Kidney epithelial cell (primary cell): ENCODE measurements at regions not wholly inside any gene's neighbourhood (a gene's known extent, or its start where the extent isn't known, plus 50 kb on each side); places are given as distances from the start of the nearest gene placed in this dataset.

Experiments used
- DNase-seq: peaks from one replicate; pipeline ENCODE4 v3.0.0-alpha.2; 2010; ENCODE audit warnings: low read depth
- H3K27me3 ChIP-seq: 2 replicates; pipeline ENCODE4 v1.6.0; 2011; ENCODE audit warnings: low read length; ENCODE audit not compliant: control insufficient read depth, insufficient read depth
- H3K36me3 ChIP-seq: 2 replicates; pipeline ENCODE4 v1.5.1; 2011; ENCODE audit warnings: low read length; ENCODE audit not compliant: control insufficient read depth, insufficient read depth
- H3K4me3 ChIP-seq: 2 replicates; pipeline ENCODE4 v1.5.1; 2011; ENCODE audit warnings: low read depth, mild to moderate bottlenecking, control low read depth, low read length
- TF ChIP-seq, protein P1 (sequence below): IDR thresholded peaks from 2 replicates; pipeline ENCODE4 v1.5.1; 2011; ENCODE audit warnings: mild to moderate bottlenecking, moderate library complexity, low read length, control low read depth, inconsistent platforms; ENCODE audit not compliant: insufficient read depth, poor library complexity, severe bottlenecking

DNA sequence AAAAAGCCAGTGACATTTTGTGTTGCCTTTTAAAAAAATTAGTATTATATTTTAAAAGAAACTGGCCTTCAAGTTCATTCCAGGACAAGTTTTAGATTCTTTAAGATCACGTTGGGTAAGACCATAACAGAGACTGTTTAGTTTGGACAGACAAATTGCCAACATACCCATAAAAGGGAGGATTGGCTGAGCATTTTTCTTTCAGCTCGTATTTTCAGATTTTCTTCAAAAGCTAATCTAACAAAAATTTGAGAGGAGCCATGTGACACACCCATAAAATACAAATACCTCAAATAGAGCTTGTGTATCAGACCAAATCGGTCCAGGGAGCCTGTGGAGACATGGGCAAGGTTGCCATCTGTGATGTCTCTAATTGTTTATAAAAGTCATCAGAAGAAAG is 74.6 kb upstream of the C1QTNF7 start:
- Histone ChIP-seq H3K4me3 (no peak overlapping the region), H3K36me3 (no peaks in the 10 kb centered on the region), H3K27me3 (no peaks in the 10 kb centered on the region)
- TF ChIP-seq, protein P1, sequence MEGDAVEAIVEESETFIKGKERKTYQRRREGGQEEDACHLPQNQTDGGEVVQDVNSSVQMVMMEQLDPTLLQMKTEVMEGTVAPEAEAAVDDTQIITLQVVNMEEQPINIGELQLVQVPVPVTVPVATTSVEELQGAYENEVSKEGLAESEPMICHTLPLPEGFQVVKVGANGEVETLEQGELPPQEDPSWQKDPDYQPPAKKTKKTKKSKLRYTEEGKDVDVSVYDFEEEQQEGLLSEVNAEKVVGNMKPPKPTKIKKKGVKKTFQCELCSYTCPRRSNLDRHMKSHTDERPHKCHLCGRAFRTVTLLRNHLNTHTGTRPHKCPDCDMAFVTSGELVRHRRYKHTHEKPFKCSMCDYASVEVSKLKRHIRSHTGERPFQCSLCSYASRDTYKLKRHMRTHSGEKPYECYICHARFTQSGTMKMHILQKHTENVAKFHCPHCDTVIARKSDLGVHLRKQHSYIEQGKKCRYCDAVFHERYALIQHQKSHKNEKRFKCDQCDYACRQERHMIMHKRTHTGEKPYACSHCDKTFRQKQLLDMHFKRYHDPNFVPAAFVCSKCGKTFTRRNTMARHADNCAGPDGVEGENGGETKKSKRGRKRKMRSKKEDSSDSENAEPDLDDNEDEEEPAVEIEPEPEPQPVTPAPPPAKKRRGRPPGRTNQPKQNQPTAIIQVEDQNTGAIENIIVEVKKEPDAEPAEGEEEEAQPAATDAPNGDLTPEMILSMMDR: no peak
- no peak for DNase-seq

DNA sequence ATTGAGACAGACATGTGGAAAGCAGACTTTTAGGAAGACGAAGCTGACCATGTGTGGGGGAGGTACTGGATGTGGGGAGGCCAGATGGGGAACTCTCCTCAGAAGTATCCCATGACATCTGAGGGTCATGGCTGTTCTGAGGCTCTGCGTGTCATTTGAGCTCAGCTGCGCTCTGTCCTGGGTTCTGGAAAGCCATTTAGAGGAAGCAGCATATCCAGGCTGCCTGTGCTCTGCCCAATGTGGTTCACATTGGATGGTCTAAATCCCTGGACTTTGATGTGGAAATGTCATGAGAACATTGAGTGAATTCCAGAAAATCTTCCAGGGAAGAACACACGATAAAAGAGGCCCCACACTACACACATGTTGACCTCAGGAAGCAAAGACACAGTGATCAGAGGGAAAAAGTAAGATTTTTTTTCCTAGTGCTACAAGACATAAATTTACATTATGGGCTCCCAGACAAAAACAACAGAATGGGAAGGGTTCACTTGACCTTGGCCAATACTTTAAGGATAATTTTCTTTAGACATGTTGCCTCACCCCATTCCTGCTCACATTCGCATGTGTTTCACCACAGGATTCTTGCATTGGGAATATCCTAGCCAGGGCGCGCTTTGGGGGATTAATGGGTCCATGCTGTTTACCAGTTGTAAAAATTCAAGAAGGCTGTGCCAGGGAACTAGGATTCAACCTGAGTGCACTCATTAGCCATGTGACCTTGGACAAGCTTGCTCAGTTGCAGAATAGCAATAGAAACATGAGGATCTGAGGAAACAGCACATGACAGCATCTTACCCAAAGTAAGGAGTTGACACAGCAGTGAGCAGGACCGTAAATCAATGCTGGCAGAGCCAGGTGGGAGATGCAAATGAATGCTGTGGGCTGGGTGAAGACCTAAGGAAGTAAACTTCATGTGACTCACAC is 73.2 kb upstream of the C1QTNF7 start:
- Histone ChIP-seq H3K4me3 (no peak overlapping the region), H3K36me3 (no peaks in the 10 kb centered on the region), H3K27me3 (no peaks in the 10 kb centered on the region)
- TF ChIP-seq, protein P1: no peak
- DNase-seq: peak; percentile 38

DNA sequence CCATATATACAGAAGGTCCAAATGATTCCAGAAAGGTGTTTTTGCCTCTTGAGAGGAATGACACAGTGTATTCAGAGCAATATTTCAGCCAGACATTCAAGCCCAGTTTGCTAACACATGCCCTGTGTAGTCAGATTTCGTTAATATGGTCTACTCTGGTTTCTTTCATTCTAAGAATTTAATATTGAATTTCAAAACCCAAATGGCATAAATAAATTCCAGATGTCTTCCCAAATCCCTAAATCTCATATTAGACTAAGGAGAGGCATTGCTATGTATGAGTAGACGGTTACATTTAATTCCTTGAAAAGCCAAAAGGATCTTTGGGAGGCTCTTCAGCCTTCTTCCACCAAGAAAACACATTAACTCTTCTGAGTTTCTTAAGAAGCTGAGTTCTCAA is 66.3 kb upstream of the C1QTNF7 start:
- Histone ChIP-seq H3K4me3 (no peak overlapping the region), H3K36me3 (no peaks in the 10 kb centered on the region), H3K27me3 (no peaks in the 10 kb centered on the region)
- TF ChIP-seq, protein P1: no peak
- DNase-seq: no peak

DNA sequence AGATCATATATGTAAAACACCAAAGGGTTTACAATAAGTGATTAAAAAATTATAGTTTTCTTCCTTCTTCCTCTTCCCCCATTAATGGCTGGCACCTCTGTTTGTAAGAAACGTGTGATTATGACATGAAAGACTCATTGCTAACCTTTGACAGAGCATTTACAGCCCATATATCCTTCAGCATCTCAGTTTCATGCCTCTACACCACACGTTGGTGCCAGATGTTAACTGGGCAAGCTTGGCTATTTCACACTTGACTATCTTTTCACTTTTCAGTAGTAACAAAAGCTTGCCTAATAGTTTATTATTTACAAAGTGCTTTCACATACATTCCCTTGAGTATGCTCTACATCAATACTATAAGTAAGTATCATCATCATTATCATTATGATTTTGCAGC is 65.3 kb upstream of the C1QTNF7 start:
- no peak for DNase-seq
- H3K4me3 ChIP-seq: no peak overlapping the region
- no peaks in the 10 kb centered on the region for H3K36me3 ChIP-seq
- TF ChIP-seq, protein P1: no peak
- no peaks in the 10 kb centered on the region for H3K27me3 ChIP-seq

DNA sequence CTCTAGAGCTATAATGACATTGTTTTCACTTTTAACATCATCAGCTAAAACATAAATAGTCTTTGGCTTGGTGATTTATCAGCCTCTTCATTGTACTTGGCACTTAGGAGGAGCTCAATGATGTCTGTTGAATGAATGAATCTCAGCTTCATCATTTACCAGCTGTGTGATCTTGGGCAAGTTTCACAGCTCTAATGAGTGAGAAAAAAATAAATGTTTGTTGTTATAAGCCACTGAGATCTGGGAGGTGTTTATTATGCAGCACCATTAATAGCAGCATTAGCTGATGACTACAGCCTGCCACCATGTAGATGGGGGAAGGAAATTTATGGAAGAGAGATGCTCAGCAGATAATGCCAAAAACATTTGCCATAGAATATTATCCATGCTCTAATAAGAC is 63.6 kb upstream of the C1QTNF7 start:
- TF ChIP-seq, protein P1: no peak
- H3K4me3 ChIP-seq: no peak overlapping the region
- no peaks in the 10 kb centered on the region for H3K36me3 ChIP-seq
- no peaks in the 10 kb centered on the region for H3K27me3 ChIP-seq
- no peak for DNase-seq

DNA sequence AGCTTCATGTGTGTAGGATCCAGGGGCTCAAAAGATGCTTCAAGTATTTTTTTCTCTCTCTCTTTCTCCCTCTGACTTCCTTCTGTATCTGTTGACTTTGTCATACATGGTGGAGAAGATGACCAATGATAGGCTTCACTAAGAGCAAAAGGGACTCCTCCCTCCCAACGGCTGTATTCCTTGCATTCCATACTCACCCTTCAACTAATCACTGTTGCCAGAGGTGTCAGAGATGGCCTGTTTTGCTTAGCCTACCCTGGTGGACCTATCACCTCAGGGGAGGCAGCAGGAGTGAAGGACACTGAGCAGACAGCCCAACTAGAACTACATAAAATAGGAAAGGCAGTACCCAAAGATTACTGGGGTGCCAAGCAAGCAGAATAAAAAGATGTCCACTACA is 62.2 kb upstream of the C1QTNF7 start:
- TF ChIP-seq, protein P1: no peak
- Histone ChIP-seq H3K36me3 (no peaks in the 10 kb centered on the region), H3K27me3 (no peaks in the 10 kb centered on the region), H3K4me3 (no peak overlapping the region)
- DNase-seq: no peak
